ENCODE measurements at regions not wholly inside any gene's neighbourhood (a gene's known extent, or its start where the extent isn't known, plus 50 kb on each side); places are given as distances from the start of the nearest gene placed in this dataset.

DNA sequence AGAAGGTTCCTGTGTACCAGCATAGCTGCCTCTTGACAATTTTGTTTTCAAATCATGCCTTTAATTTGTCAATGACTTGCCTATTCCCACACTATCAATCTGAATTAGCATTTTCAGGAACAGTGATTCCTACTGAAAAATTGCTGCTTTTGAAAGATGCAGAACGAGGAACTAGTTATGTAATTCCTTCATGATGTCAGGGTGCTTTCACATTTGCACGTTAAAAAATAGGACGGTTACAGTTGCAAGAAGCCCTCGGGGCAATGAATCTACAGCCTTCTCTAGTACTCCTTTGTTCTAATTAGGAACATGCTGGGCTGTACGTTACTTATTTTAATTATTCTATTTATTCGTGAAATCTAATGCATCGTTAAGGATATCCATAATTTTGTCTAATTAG, 253.9 kb downstream of the OTUD1 start:
- TF ChIP-seq ZFX (IDR thresholded peaks at IDR 0.05): no peak
- TF ChIP-seq, protein P1, sequence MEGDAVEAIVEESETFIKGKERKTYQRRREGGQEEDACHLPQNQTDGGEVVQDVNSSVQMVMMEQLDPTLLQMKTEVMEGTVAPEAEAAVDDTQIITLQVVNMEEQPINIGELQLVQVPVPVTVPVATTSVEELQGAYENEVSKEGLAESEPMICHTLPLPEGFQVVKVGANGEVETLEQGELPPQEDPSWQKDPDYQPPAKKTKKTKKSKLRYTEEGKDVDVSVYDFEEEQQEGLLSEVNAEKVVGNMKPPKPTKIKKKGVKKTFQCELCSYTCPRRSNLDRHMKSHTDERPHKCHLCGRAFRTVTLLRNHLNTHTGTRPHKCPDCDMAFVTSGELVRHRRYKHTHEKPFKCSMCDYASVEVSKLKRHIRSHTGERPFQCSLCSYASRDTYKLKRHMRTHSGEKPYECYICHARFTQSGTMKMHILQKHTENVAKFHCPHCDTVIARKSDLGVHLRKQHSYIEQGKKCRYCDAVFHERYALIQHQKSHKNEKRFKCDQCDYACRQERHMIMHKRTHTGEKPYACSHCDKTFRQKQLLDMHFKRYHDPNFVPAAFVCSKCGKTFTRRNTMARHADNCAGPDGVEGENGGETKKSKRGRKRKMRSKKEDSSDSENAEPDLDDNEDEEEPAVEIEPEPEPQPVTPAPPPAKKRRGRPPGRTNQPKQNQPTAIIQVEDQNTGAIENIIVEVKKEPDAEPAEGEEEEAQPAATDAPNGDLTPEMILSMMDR (conservative IDR thresholded peaks at IDR 0.05): no peak

GRCh38 chr10:23693501-23693901, 254.6 kb downstream of the OTUD1 start:
- no peak overlapping the region for H3K27ac ChIP-seq
- TF ChIP-seq, protein P1 (conservative IDR thresholded peaks at IDR 0.05): no peak
- TF ChIP-seq ZFX (IDR thresholded peaks at IDR 0.05): no peak

More for the DNA sequence above, 253.9 kb downstream of the OTUD1 start:
- H3K27ac ChIP-seq: no peak overlapping the region

DNA sequence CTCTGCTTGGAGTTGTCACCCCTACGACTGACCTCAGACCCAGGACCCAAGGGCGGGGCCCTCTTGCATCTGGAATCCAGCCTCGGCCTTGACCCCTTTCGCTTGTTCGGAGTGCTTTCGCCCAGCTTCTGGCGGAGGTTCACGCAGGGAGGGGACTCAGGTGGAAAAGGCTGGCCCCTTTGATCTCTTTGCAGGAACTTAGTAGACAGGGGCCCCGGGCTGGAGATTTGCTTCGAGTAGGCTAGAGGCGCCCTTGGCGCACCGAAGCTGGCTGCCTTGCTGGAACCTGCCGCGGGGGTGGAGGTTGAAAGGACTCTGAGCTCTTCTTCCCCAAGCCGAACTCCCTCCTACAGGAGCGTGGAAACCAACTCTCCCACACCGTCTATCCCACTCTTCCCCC, 255.1 kb downstream of the OTUD1 start:
- H3K27ac ChIP-seq: no peak overlapping the region

DNA sequence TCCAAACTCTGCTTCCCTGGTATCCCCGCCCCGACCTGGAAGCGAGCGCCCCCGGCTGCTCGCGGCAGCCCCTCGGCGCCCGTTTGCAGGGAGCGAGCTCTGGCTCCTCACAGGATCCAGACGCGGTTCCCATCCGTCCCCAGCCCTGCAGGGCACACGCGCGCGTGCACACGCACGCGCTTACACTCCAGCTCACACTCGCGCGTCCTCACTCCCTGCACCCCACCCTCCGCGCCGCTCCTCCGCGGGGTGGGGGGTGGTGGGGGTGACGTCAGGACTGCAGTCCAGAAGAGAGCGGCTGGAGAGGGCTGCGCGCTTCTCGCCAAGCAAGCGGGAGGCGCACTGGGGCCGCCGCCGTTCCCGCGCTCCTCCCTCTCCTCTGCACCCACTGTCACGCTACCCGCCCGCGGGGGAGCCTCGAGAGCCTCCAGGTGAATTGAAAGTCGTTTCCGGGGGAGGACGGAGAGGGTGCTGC, 255.6 kb downstream of the OTUD1 start:
- TF ChIP-seq ZFX (IDR thresholded peaks at IDR 0.05): no peak
- TF ChIP-seq, protein P1 (conservative IDR thresholded peaks at IDR 0.05): no peak
- H3K27ac ChIP-seq: no peak overlapping the region

More for the DNA sequence above, 255.1 kb downstream of the OTUD1 start:
- no peak for TF ChIP-seq ZFX (IDR thresholded peaks at IDR 0.05)

GRCh38 chr10:23694921-23695824, 256.3 kb downstream of the OTUD1 start:
- no peak overlapping the region for H3K27ac ChIP-seq
- no peak for TF ChIP-seq ZFX (IDR thresholded peaks at IDR 0.05)
- TF ChIP-seq, protein P1 (conservative IDR thresholded peaks at IDR 0.05): no peak

DNA sequence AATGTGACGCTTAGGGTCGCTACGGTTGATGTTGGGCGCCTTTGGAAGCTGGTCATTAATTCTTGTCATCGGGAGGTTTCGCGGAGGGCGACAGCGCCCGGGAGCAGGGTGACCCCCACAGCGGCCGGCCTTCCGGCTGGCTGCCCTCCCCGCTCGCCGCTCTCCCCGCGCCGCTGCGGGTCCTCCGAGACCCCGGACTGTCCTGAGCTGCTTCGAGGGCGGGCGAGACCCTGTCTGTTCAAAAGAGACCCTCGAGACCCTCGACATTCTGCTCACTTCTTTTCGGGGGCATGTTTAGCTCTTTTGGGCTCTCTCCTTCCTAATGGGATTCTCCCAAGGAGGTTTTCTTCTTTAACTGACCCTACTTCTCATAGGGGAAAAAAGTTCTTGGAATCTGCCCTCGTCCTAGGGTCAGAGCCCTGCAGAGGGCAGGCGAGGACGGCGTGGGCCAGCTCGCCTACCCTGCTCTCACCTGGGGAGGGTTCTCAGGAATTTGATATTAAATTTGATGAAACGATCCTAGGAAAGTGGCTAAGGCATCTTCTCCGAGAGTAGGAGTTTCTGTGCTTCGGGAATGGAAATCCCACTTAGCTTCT, 257.0 kb downstream of the OTUD1 start:
- no peak overlapping the region for H3K27ac ChIP-seq

DNA sequence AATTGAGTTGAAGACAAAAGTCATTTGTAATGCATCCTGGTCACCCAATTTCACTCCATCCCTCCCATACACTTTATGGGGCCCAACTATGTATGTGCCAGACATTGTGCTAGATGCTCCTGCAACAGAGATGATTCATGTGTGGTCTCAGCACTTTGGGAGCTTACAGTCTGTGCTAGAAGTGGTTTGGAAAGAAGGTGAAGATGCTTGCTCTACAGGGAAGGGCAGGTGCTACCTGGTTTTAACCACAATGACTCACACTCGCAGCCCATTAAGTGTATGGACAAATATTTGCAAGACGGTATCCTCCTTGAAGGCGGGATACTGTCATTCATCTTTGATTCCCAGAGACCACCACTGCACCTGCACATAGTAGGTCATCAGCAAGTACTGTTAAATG, 257.6 kb downstream of the OTUD1 start:
- no peak overlapping the region for H3K27ac ChIP-seq
- no peak for TF ChIP-seq ZFX (IDR thresholded peaks at IDR 0.05)
- TF ChIP-seq, protein P1 (conservative IDR thresholded peaks at IDR 0.05): no peak

More for the DNA sequence above, 257.0 kb downstream of the OTUD1 start:
- TF ChIP-seq, protein P1 (conservative IDR thresholded peaks at IDR 0.05): no peak
- no peak for TF ChIP-seq ZFX (IDR thresholded peaks at IDR 0.05)

Data from C4-2B (cell line).